HG03520 (cell line): ENCODE measurements at regions not wholly inside any gene's neighbourhood (a gene's known extent, or its start where the extent isn't known, plus 50 kb on each side); places are given as distances from the start of the nearest gene placed in this dataset.

Experiments used
- ATAC-seq: cut with Tn5 transposase; IDR thresholded peaks from one replicate; pipeline ENCODE4 v1.9.1; 2021; ENCODE audit warnings: mild to moderate bottlenecking, moderate library complexity; ENCODE audit not compliant: unreplicated experiment

DNA sequence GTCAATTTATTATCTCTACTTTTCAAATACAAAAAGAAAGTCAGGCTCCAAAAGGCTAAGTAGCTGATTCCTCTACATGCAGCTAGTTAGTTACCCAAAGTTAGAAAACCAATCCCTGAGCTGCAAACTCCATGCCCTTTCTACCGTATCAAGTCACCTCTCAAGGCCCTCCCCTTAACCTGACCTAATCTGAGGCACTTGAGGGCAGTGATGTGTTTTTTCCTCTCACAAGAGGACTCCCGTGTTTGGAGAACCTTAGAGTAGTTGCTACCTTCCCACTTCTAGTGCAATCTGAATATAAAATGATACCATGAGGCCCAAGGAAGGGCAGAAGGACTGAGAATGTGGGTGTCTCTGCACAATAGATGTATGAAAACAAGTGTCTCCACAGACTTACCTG lies 907.9 kb upstream of the CELF4 start:
- ATAC-seq: no peak

DNA sequence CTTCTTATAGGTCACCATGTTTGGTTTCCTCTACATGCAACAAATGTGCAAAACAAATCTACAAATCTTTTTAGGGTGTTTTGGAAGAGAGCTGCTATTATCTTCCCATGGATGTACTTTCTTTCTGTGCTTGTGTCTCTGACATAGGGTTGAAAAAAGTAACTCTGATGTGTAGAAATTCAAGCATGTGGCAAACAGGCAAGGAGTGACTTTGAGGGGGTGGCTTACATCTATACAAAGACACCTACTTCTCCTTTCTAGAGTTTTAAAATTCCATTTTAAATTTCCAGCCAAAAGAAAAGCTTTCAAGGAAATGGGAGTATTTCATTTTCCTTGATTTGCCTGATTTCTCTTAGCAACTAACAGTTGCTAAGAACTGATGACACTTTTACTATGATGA lies 904.8 kb upstream of the CELF4 start:
- no peak for ATAC-seq

DNA sequence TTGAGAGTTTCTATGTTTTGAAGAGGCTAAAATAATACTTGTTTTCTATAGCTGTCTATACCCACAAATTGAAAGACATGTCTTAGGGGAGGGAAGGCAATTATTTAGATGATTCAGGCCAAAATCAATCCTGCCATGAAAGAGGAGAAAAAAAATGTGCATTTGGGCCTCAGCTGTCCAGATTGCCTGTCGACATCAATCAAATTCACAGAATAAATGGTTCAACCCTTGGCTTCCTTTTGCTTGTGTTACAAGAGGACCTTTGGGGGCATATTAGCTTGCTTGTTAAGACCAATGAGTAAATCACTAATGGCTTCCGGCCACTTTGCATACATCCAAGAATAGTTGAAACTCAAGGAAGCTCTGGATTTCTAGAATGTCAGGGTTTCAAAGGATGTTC lies 900.8 kb upstream of the CELF4 start:
- ATAC-seq: no peak

DNA sequence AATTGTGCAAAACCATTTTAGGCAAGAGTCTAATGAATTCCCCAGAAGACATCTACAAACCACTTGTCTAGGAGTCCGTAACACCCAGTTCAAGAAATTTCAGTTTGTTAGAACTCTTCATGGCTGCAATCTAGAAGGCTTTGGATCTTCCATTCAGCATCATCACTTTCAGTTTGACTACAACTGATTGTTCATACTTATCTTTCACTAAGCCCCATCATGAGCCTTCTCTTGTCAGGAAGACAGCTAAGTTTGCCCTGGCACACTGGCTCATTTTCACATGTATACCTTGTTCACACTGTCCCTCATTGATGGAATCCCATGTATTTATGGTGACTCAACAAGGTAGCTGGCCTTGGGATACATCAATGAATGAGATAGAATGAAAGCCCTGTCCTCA lies 898.4 kb upstream of the CELF4 start:
- ATAC-seq: no peak

DNA sequence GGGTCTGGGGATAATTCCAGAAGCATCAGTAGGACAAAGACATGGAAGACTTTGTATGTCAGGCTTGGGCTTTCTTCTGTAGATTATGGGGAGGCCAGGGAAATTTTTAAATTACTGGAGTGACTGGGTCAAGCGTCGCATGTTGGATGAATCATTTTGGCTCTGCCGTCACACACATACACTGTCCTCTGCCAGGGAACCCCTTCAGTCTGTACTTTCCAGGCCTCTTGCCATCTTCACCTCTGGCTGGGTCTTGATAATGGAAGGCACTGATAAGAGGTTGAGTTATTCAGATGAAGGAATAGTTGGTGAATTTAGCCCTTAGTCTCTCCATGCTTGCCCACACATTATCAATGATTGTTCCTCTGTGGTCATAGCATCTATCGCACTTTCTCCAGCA lies 895.1 kb upstream of the CELF4 start:
- ATAC-seq: no peak

DNA sequence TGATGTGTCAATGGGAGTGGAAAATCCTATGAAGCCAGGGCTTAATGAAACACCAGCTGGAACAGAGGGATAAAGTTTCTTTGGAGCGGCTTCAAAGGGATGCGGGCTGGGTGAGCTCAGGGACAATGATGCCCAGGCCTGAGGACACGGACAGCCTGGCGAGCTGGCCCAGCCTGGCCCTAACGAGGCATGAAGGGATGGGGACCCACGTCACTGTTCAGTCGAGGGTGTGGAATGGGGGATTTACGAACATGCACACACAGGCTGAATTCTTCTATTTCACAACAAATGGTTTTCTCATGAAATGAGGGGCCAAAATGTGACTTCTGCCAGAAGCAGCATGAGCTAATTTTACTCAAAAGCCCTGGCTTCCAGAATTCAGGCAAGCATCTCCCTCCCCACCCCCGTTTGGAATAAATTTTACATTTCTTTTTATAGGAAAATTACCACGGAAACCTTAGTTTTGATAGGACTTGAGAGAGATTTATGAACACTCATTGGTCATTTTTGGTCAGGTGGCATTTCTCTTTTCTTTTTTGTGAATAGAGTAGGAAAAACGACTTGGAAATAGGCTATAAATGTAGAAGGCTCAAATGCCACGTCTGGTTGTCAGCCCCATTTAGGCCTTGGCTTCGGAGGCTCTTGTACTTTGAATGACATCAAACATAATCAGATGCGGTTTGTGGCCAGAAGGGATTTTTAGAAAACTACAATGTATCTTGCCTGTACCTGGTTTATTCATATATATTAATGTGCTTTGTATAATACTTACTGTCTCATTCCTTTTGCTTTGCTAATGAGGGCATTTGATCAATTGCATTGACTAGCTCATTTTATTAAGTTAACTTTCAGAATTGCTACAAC lies 893.8 kb upstream of the CELF4 start:
- no peak for ATAC-seq

DNA sequence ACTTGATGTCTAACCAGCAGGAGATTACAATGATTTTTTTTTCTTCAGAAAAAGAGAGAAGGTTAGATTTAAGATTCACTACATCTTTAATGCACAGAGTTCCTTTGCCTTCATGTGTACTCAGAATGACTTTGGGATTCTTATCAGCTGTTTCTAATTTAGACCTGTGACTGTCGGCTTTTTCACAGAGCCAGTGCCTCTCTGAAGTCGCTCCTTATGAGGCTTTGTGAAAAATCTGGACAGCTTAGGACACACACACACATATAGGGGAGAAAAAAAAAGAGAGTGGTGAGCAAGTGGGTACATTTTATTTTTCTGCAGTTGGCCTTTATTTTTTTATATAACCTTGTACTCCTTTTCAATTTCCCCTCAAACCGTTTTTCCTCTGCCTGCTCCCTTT lies 893.1 kb upstream of the CELF4 start:
- ATAC-seq: no peak

DNA sequence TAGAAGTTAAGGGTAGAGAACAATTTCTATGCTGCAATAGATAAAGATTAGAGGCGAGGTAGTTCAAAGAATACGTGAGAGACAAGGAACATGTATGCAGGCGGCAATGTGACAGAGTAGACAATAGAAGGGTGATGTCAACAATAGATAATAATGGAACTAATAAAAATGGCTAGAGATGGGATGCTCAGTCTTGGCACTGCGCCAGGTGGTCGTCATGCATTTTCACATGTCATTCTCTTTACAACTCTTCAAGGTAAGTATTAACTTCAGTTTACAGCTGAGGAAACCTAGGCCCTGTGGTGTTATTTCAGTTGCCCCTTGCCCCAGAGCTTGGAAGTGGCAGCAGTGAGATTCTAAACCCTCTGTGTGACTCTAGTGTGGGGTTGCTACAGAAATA lies 890.7 kb upstream of the CELF4 start:
- ATAC-seq: no peak

DNA sequence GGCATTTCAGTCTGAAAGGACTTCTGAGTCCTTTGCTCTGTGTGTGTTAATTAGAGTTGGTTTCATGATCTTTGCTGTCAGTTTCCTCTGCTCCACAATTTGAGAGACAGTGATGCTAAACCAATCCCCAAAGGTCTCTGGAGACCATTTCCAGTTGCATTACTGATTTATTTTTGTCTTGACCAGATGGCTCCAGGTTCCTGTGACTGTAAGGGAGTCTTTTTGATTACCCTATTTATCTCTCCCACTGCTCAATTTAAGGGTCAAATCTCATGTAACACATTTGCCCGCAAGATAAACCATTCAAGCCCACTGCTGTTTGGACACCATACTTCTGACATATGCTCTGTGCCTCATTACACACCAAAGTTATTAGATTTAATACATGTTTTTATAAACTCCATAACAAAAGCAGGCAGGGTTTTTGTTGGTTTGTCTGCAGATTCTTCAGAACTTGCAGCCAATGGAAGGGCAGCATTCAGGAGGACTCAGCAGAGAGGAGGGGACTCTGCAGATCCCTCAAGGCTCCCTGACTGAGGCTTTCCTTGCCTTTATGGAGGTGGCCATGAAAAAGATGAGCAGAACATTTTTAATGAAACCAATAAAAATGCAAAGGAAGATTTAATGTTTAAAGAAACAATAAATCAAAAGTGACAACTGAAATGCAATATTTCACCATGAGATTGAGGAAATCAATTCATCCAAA lies 889.3 kb upstream of the CELF4 start:
- no peak for ATAC-seq

DNA sequence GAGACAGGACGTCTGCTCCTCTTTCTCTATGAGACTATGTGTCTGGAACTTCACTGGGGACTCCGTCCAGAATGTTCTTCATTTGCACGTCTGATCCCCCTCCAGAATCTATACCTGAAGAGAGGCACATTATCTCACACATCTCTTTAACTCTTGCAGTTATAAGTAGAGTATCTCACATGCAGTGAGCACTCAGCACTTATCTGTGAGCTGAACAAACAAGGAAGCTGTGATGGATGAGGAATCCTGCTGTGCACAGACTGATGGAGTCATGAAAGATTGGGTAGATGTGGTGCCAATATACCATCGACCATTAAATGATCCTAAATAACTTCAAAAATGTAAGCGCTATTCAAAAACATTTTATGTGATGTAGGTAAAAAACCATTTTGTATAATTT lies 888.3 kb upstream of the CELF4 start:
- no peak for ATAC-seq

DNA sequence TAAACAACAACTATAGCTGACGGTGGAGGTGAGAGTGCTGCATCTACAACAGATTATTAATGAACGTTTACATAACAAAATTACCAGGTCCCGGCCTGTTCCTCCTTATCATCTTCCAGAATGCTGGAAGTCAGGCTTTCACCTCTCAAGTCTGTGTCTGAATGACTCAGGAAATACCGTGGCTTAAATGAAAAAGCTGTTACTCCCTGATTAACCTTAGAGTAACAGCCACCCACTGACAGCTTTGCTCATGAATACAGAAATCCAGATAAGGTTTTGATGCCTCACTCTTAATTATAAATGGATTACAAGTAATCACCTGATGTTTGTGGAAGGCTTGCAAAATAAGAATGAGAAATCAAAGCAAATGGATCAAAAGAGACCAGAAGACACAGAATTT lies 885.3 kb upstream of the CELF4 start:
- no peak for ATAC-seq

DNA sequence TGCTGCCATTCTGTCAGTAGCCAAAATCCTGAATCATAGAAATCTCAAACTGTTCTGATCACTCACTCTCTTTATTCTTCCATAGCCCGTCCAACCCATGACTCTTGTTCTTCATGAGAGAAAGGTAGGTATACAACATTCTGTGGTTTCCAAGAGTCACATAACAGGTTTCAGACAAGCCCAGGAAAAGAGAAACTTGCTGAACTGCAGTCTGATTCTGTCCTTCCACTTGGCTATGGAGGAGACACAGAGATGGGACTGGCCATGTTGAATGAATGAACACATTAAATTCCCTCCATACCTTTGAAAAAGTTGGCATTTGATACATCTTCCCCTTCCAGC lies 880.2 kb upstream of the CELF4 start:
- no peak for ATAC-seq

DNA sequence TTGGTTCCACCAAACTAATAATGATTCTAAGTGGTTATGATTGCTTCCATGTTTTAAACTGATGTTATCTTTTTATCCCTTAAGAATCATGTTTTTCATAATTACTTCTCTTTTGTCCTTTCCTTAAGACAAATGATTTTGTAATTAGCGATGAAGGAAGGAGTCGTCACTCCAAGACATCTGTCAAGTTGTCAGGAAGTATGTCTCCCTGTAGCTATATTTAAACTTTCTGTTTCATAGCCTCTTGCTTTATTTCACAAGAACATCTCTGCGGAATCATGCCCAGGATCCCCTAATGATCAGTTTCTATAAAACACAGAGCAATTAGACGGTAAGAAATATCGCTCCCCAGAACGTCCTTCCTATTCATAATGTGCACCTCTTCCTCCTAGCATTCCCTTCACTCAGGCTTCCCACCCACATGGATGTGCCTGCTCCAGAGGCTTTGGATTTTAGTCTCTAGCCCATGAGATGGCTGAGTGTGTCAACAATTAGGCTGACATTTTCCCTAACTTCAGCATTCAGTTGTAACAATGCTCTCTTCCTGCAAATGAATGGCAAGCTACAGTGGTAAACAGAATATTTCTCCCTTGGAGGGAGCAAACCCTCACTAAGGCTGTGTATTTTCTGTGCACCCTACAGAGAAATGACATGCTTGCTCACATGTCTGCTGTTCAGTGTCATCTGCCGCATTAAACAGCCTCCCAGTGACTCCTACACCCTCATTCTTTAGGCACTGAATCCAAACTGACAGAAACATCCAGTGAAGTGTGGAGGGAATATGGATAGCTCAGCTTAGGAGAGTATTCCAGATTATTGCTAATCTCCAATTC lies 879.6 kb upstream of the CELF4 start:
- ATAC-seq: no peak

DNA sequence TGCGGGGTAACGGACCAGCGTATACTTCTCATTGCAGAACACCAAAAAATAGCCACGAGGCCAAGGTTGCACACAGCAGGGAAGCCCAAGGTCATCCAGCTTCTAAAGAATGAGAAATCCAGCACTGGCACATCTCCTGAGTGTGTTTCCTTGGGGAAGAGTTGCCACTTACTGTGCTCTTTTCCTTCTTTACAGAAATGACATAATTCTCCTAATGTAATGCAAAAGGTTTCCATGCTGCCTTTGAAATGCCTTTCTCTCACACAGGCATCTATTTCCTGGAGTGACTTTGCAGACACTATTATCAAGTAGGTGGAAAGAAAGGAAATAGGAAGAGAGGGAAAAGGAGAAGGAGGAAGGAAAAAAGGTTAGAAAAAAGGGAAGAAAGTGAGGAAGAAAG lies 862.1 kb upstream of the CELF4 start:
- ATAC-seq: no peak

DNA sequence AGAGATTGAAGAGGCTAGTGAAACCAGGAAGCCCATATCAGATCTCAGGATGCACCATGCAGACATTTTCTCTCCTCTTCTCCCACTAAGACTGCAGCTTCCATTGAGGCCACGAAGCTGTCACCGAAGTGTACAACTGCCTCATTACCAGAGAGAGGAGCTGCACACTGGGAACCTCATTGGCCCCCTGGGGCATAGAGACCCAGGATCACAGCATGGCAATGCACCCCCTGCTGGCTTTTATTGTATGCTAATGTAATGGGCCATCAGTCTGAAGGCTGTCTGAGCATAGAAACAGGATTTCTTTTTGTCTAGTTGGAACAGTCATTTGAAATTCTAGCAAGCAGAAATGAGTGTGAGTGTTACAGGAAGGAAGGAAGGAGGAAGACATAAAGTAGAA lies 861.6 kb upstream of the CELF4 start:
- no peak for ATAC-seq

DNA sequence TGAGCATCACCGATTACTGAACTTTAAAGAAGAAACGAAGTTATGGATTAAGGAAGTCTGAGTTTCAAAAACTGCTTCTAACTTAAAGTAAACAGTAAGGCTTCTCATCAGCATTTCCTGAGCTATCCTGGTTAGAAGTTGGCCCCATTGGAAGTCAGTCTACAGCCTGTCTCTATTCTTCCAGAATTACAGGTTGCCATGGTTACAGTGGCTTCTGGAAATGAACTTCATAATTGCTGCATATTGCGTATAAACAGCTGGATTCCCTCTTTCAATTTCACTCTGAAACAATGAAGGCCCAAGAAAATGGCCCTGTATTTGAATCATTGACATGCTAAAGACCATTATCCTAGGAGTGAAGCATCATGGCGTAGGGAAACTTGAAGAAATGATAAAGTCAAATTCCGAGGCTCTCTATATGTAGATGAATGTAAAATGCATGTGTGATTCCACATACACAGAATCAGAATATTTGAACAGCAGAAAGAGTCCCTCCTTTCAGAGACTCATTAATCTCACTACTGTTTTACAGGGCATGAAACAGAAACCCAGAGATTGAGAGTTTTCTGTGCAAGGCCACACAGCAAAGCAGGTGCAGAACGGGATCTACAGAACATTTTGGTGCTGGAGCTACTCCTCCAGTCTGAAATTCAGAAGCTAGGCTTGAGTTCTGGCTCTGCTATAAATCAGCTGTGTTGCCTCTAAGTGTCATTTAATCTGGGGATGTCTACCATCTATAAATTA lies 856.4 kb upstream of the CELF4 start:
- no peak for ATAC-seq

DNA sequence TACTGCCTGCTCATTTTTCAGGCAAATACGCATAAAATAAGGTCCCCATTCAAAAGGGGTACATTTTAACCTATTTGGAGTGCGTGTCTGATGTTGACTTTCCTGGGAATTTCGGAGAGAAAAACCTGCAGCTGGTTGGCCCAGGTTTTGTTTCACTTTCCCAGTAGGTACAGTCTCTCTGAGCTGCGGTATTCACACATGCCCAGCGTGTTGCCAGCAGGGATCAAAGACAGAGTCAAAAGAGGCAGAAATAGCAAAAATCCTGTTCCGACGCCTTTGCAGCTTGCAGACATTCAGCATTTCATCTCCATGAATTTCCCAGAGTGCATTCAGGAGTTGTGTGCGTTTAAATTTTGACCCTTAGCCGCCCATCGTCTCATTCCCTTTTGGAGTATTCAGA lies 855.4 kb upstream of the CELF4 start:
- ATAC-seq: no peak

DNA sequence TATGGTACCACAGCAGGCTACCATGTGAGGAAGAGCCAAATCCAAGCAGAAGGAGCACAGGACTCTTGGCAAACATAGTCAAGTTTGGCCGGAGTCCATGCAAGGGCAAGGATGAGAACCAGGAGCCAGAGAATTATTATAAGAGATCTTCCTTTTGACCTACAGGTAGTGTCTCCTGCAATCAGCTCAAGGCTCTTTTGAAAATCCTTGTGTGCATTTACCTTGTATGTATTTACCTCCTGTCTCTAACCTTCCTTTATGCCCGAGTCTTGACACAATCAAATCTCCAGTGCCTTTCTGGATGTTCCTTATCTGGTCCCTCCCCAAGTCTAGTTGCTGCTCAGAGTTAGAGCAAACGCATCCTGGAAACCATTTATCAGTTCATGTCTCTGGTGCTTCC lies 855.0 kb upstream of the CELF4 start:
- ATAC-seq: no peak

DNA sequence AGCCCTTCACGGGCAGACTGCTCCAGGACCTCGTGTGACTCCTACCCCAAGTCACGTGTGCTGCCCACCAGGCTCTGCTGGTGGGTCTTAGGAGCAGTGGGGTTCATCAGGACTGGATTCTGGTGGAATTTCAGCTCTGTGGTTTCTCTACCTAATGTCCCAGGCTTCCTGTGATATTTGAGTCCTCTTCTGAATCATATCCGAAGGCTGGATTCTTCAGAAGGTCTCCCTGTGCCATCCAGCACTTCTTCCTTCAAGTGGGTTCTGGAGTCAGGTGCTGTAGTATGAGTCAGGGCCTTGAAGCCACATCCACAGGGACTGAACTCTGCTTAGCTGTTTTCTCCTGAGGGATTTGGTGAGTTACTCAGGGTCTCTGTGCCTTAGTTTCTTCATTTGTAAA lies 850.2 kb upstream of the CELF4 start:
- no peak for ATAC-seq

DNA sequence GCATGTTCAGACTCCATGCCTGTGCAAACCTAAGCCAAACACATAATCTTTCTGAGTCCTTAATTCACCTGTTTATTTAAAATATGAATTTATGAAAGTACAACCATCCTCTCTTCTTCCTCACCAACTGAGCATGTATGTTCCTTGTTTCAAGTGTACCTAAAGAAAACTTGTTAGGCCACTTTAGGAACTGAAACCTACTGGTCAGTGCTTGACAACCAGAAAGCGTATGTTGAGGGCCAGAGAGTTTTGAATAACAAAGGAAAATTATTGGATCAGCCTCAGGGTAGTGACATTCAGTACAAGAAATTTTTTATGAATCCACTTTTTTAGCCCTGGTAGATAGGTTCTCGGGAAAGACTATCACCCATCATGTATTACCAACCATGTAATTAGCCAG lies 847.6 kb upstream of the CELF4 start:
- no peak for ATAC-seq

DNA sequence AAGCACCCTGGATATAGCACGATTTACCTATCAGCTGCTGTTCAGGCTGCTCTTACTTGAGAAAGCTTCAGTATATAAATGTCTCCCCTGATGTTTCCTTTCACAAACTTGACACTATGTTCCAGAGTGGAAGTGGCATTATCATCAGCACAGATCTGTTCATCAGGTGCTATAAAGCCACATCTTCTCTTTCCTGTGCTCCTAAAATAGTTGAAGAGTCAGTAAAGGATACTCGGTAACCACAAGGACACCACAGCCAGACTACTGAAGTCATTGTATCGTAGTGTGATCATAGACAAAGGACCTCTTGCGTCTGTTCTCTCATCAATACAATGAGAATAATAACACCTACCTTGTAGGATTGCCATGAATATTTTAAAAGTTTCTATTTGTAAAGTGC lies 841.0 kb upstream of the CELF4 start:
- ATAC-seq: no peak
